NCI-H345 (cell line): ENCODE measurements at regions not wholly inside any gene's neighbourhood (a gene's known extent, or its start where the extent isn't known, plus 50 kb on each side); places are given as distances from the start of the nearest gene placed in this dataset.
"Not testable (repeated sequence)": the region's sequence is repeated elsewhere in the genome, so short reads cannot be mapped to it uniquely, and the experiment has no call there.

Source experiments
- DNase-seq: peaks from one replicate; lab custom pipeline; 2025; lab: John Stamatoyannopoulos, UW

GRCh38 chr3:194189243-194189791 is 53.4 kb downstream of the HES1 start:
- no peak for DNase-seq

- not testable (repeated sequence) for DNase-seq
Measured at GRCh38 chr3:194191850-194192249, 55.9 kb downstream of the HES1 start.

GRCh38 chr3:194194051-194194756 is 58.3 kb downstream of the HES1 start:
- no peak for DNase-seq

- DNase-seq: no peak
Measured at GRCh38 chr3:194194757-194195085, 58.8 kb downstream of the HES1 start.

GRCh38 chr3:194195611-194196010 is 59.7 kb downstream of the HES1 start:
- no peak for DNase-seq

- no peak for DNase-seq
Measured at GRCh38 chr3:194196876-194197275, 60.9 kb downstream of the HES1 start.

- no peak for DNase-seq
Measured at GRCh38 chr3:194197396-194197960, 61.5 kb downstream of the HES1 start.

- DNase-seq: no peak
Measured at GRCh38 chr3:194197981-194198695, 62.2 kb downstream of the HES1 start.

- no peak for DNase-seq
Measured at GRCh38 chr3:194198938-194199337, 63.0 kb downstream of the HES1 start.

- no peak for DNase-seq
Measured at GRCh38 chr3:194200422-194201081, 64.6 kb downstream of the HES1 start.

GRCh38 chr3:194201953-194202666 is 66.2 kb downstream of the HES1 start:
- DNase-seq: no peak

- no peak for DNase-seq
Measured at GRCh38 chr3:194203482-194204041, 67.6 kb downstream of the HES1 start.

GRCh38 chr3:194204042-194204987 is 68.4 kb downstream of the HES1 start:
- peak; percentile 45 for DNase-seq

GRCh38 chr3:194205675-194206133 is 69.8 kb downstream of the HES1 start:
- DNase-seq: peak; percentile 87

GRCh38 chr3:194206320-194206719 is 70.4 kb downstream of the HES1 start:
- no peak for DNase-seq

- no peak for DNase-seq
Measured at GRCh38 chr3:194208709-194209108, 72.8 kb downstream of the HES1 start.

- no peak for DNase-seq
Measured at GRCh38 chr3:194212161-194212844, 76.4 kb downstream of the HES1 start.

GRCh38 chr3:194212845-194213331 is 76.9 kb downstream of the HES1 start:
- no peak for DNase-seq

GRCh38 chr3:194215392-194215791 is 79.4 kb downstream of the HES1 start:
- DNase-seq: no peak
